GM18511 (cell line): ENCODE measurements at regions not wholly inside any gene's neighbourhood (a gene's known extent, or its start where the extent isn't known, plus 50 kb on each side); places are given as distances from the start of the nearest gene placed in this dataset.
"Not testable (repeated sequence)": the region's sequence is repeated elsewhere in the genome, so short reads cannot be mapped to it uniquely, and the experiment has no call there.

Experiments
- ATAC-seq: cut with Tn5 transposase; IDR thresholded peaks from one replicate; pipeline ENCODE4 v1.9.1; 2021; ENCODE audit warnings: mild to moderate bottlenecking, moderate library complexity; ENCODE audit not compliant: unreplicated experiment

- ATAC-seq = no peak
Observed at GRCh38 chr17:20896153-20896649, 146.6 kb downstream of the USP22 start.

- not testable (repeated sequence) for ATAC-seq
Observed at GRCh38 chr17:20898726-20899125, 144.1 kb downstream of the USP22 start.

GRCh38 chr17:20902496-20902895 is 140.3 kb downstream of the USP22 start:
- not testable (repeated sequence) for ATAC-seq

GRCh38 chr17:20903549-20903948 is 139.3 kb downstream of the USP22 start:
- ATAC-seq = not testable (repeated sequence)

- peak; percentile 99 for ATAC-seq
Observed at GRCh38 chr17:20908313-20909267, 134.2 kb downstream of the USP22 start.

GRCh38 chr17:20914658-20915057 is 128.2 kb downstream of the USP22 start:
- no peak for ATAC-seq

- ATAC-seq = no peak
Observed at GRCh38 chr17:20916383-20916782, 126.4 kb downstream of the USP22 start.

GRCh38 chr17:20917610-20918306 is 125.1 kb downstream of the USP22 start:
- not testable (repeated sequence) for ATAC-seq

- no peak for ATAC-seq
Observed at GRCh38 chr17:20920095-20920814, 122.6 kb downstream of the USP22 start.

GRCh38 chr17:20920815-20921199 is 122.0 kb downstream of the USP22 start:
- no peak for ATAC-seq

- ATAC-seq = no peak
Observed at GRCh38 chr17:20922128-20922670, 120.6 kb downstream of the USP22 start.

- no peak for ATAC-seq
Observed at GRCh38 chr17:20924306-20924705, 118.5 kb downstream of the USP22 start.

- ATAC-seq = no peak
Observed at GRCh38 chr17:20925091-20925490, 117.7 kb downstream of the USP22 start.

- ATAC-seq = no peak
Observed at GRCh38 chr17:20925954-20926353, 116.9 kb downstream of the USP22 start.

GRCh38 chr17:20926532-20926931 is 116.3 kb downstream of the USP22 start:
- no peak for ATAC-seq

GRCh38 chr17:20927308-20927977 is 115.4 kb downstream of the USP22 start:
- no peak for ATAC-seq

GRCh38 chr17:20929334-20929733 is 113.5 kb downstream of the USP22 start:
- ATAC-seq = no peak

- ATAC-seq = no peak
Observed at GRCh38 chr17:20930081-20930760, 112.6 kb downstream of the USP22 start.

GRCh38 chr17:20933040-20933439 is 109.8 kb downstream of the USP22 start:
- ATAC-seq = not testable (repeated sequence)

- no peak for ATAC-seq
Observed at GRCh38 chr17:20934288-20934687, 108.5 kb downstream of the USP22 start.
